ENCODE measurements at regions not wholly inside any gene's neighbourhood (a gene's known extent, or its start where the extent isn't known, plus 50 kb on each side); places are given as distances from the start of the nearest gene placed in this dataset.

GRCh38 chr18:44342946-44343345, 337.7 kb upstream of the SETBP1 start:
- Histone ChIP-seq H3K4me2 (ENCODE audit: low read depth, low read length, poor library complexity, severe bottlenecking) (no peak overlapping the region), H3K27me3 (ENCODE audit: low read length) (no peaks in the 10 kb centered on the region), H3K36me3 (ENCODE audit: low read length) (no peaks in the 10 kb centered on the region), H3K27ac (ENCODE audit: low read depth, low read length) (no peak overlapping the region), H3K4me3 (ENCODE audit: insufficient read depth, low read length, poor library complexity, severe bottlenecking) (no peak overlapping the region), H3K79me2 (ENCODE audit: insufficient read depth, low read length) (no peaks in the 10 kb centered on the region), H4K20me1 (ENCODE audit: low read depth, low read length) (no peaks in the 10 kb centered on the region), H3F3A (ENCODE audit: insufficient read depth) (no peaks in the 10 kb centered on the region), H3K9ac (ENCODE audit: low read length) (no peak overlapping the region), H2AFZ (ENCODE audit: low read depth, low read length, severe bottlenecking) (no peak overlapping the region), H3K9me3 (ENCODE audit: insufficient read depth, low read length) (no peaks in the 10 kb centered on the region), H3K9me2 (replicated peaks; ENCODE audit: insufficient read depth, low read length) (no peaks in the 10 kb centered on the region)
- TF ChIP-seq EZH2phosphoT487 (conservative IDR thresholded peaks at IDR 0.05; ENCODE audit: low read length) (no peak), CTCF (IDR thresholded peaks at IDR 0.05; ENCODE audit: insufficient read depth, low read length, poor library complexity, severe bottlenecking) (no peak)

- no peaks in the 10 kb centered on the region for H3K27me3 ChIP-seq (ENCODE audit: low read length)
- H4K20me1 ChIP-seq (ENCODE audit: low read depth, low read length) = no peaks in the 10 kb centered on the region
- H3K27ac ChIP-seq (ENCODE audit: low read depth, low read length) = no peak overlapping the region
- H3K9ac ChIP-seq (ENCODE audit: low read length) = no peak overlapping the region
- H3K4me3 ChIP-seq (ENCODE audit: insufficient read depth, low read length, poor library complexity, severe bottlenecking) = no peak overlapping the region
- no peaks in the 10 kb centered on the region for H3K79me2 ChIP-seq (ENCODE audit: insufficient read depth, low read length)
- H3K9me2 ChIP-seq (replicated peaks; ENCODE audit: insufficient read depth, low read length) = no peaks in the 10 kb centered on the region
- no peaks in the 10 kb centered on the region for H3K9me3 ChIP-seq (ENCODE audit: insufficient read depth, low read length)
- no peaks in the 10 kb centered on the region for H3F3A ChIP-seq (ENCODE audit: insufficient read depth)
- H3K4me2 ChIP-seq (ENCODE audit: low read depth, low read length, poor library complexity, severe bottlenecking) = no peak overlapping the region
- H3K36me3 ChIP-seq (ENCODE audit: low read length) = no peaks in the 10 kb centered on the region
- no peak for TF ChIP-seq CTCF (IDR thresholded peaks at IDR 0.05; ENCODE audit: insufficient read depth, low read length, poor library complexity, severe bottlenecking)
- H2AFZ ChIP-seq (ENCODE audit: low read depth, low read length, severe bottlenecking) = no peak overlapping the region
Observed at GRCh38 chr18:44343570-44343969, 337.1 kb upstream of the SETBP1 start.

GRCh38 chr18:44356566-44357157, 324.0 kb upstream of the SETBP1 start:
- Histone ChIP-seq H3K27me3 (ENCODE audit: low read length) (no peaks in the 10 kb centered on the region), H3K27ac (ENCODE audit: low read depth, low read length) (no peak overlapping the region), H3K36me3 (ENCODE audit: low read length) (no peaks in the 10 kb centered on the region), H3K9ac (ENCODE audit: low read length) (no peak overlapping the region), H3K4me2 (ENCODE audit: low read depth, low read length, poor library complexity, severe bottlenecking) (no peak overlapping the region), H3K4me3 (ENCODE audit: insufficient read depth, low read length, poor library complexity, severe bottlenecking) (no peak overlapping the region), H2AFZ (ENCODE audit: low read depth, low read length, severe bottlenecking) (no peak overlapping the region), H4K20me1 (ENCODE audit: low read depth, low read length) (no peaks in the 10 kb centered on the region), H3F3A (ENCODE audit: insufficient read depth) (no peaks in the 10 kb centered on the region), H3K9me2 (replicated peaks; ENCODE audit: insufficient read depth, low read length) (no peaks in the 10 kb centered on the region), H3K79me2 (ENCODE audit: insufficient read depth, low read length) (no peaks in the 10 kb centered on the region), H3K9me3 (ENCODE audit: insufficient read depth, low read length) (no peaks in the 10 kb centered on the region)
- no peak for TF ChIP-seq CTCF (IDR thresholded peaks at IDR 0.05; ENCODE audit: insufficient read depth, low read length, poor library complexity, severe bottlenecking)
- TF ChIP-seq EZH2phosphoT487 (conservative IDR thresholded peaks at IDR 0.05; ENCODE audit: low read length) = no peak

All from SU-DHL-6 (cell line).